TTC549 (cell line): ENCODE measurements at regions not wholly inside any gene's neighbourhood (a gene's known extent, or its start where the extent isn't known, plus 50 kb on each side); places are given as distances from the start of the nearest gene placed in this dataset.

Experiments
- FAIRE-seq: peaks from 2 replicates; lab custom pipeline; 2012; peaks lifted over from hg19 to GRCh38; lab: Jason Lieb, UNC

GRCh38 chr2:125070726-125071505, 1045.8 kb downstream of the CNTNAP5 start:
- FAIRE-seq, result no peak

DNA sequence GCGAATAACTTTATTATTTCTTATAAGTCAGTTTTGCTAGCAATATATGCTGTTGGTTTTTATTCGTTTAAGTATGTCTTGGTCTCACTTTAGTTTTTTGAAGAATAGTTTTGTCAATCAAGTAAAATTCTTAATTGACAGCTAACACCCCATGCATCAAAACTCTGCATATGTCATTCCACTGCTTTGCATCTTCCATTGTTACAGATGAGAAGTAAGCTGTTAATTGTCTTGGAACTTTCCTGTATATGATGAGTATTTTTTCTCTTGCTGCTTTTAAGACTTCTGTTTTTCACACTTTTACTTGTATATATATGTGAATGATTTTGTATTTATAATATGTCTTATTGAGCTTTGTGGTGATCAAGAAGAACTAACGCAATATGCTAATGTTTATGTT, 1048.4 kb downstream of the CNTNAP5 start:
- FAIRE-seq, result no peak

DNA sequence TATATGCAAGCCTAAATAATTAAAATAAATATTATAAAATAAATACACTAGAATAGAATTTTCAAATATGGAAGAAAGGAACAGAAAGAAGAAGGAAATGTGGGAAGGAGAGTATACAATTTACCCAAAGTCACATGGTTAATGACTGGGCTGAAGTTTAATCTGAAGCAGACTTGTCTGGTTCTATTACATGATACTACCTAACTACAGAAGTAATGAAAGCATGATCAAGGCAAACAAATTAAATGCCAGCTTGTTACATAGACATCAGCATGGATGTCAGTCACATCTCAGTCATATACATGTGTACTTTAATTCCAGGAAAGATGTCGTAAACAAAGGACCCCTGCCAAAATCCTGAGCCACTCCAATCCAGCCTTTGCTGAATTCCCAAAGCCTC, 1060.8 kb downstream of the CNTNAP5 start:
- FAIRE-seq, result no peak

DNA sequence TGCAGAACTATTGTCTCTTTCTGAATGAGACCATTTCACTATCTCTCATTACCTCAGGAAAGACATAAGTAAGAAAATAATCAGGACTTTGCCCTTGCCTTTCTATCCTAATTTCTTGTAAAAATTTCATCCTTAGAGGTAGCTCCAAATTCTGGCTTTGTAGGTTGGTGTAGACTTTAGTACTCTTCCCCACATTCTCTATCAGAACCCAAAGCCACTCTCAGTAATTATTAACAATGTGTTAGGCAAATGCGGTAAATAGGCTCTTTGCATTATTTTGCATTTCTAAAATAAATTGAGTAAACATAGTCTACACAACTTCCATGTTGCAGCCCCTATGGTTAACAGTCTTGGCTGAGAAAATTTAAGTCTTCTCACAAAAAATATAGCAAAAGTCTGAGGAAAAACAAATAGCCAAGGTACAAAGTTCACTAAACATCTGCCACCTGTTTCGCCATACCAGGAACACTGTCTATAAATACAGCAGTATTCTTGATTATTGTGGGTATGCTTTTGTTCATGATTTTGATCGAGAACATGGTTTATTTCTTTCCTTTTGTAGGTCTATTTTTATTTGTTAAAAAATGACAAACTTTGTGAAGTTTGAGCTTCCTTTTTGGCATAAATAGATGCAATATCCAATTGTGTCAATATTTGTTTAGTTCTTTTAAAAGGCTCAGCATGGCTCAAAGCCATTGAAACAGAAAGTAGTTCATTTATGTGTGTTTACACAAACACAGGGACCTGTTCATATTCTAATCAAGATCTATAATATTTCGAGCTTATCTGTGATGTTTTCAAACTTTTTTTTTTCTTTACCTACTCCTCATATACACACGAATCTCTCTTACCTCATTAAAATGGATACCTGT, 1061.5 kb downstream of the CNTNAP5 start:
- no peak for FAIRE-seq

DNA sequence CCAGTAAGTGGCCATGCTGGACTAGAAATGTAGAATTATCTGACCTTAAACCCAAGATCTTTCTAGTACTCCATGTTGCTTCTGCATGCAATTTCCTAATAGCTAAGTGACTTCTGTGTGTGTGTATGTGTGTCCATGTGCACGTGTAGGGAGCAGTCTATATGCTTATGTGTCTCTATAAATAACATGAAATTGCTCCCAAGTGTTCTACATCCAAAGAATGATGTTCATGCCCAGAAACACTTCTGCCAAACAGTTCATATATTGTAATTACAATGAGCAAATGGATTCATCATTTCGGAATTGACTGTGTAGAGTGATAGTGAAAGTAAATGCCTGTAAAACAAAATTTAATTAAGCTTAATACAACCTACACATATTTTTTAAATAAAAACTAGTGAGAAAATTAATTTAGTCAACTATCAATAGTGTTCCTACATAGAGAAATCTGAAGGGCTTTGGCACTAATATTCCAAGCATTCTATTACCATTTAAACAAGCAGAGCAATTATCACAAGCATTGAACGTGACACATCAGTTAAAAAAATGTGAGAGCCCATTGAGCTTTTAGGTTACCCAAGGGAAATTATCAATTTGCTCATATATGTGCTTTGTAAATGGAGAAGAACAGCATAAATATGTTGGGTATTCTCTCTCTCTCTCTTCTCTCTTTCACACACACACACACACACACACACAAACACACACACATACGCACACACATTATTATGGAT, 1067.4 kb downstream of the CNTNAP5 start:
- FAIRE-seq, result no peak

GRCh38 chr2:125095826-125096225, 1070.7 kb downstream of the CNTNAP5 start:
- FAIRE-seq, result no peak

GRCh38 chr2:125106710-125107109, 1081.6 kb downstream of the CNTNAP5 start:
- no peak for FAIRE-seq

DNA sequence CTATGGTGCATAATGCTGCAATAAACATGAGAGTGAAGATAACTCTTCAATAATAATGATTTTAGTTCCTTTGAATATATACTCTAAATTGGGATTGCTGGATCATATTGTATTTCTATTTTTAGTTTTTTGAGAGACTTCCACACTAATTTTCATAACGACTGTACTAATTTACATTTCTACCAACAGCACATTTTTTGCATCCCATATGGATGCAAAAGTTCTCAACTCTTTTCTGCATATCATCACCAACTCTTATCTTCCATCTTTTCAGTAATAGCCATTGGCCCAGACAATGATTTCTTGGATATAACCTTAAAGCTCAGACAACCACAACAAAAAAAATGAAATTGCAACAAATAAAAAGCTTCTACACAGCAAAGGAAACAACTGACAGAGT, 1082.4 kb downstream of the CNTNAP5 start:
- FAIRE-seq, result no peak

DNA sequence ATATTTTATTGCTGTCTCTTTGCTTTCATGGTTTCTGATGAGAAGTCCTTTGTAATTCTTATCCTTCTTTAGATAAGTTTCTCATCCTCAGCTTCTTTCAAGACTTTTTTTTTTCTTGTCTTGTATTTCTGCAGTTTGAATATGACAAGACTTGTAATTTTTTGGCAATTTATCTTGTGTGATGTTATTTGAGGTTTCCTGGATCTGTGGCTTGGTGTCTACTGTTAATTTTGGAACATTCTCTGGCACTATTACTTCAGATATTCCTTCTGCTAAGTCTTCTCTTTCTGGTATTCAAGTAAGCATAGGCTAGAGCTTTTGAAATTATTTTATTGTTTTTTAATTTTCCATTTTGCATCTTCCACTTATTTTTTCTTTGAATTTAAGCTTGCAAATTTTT, 1083.2 kb downstream of the CNTNAP5 start:
- FAIRE-seq, result no peak

DNA sequence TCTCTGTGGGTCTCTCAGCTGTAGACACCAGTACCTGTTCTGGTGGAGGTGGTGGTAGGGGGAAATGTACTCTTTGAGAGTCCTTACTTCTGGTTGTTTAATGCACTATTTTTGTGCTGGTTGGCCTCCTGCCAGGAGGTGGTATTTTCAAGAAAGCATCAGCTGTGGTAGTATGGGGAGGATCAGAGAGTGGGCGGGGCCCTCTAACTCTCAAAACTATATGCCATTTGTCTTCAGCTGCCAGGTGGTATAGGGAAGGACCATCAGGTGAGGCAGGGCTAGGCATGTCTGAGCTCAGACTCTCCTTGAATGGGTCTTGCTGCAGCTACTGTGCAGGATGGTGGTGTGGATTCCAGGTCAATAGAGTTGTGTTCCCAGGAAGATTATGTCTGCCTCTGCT, 1100.8 kb downstream of the CNTNAP5 start:
- FAIRE-seq, result no peak

DNA sequence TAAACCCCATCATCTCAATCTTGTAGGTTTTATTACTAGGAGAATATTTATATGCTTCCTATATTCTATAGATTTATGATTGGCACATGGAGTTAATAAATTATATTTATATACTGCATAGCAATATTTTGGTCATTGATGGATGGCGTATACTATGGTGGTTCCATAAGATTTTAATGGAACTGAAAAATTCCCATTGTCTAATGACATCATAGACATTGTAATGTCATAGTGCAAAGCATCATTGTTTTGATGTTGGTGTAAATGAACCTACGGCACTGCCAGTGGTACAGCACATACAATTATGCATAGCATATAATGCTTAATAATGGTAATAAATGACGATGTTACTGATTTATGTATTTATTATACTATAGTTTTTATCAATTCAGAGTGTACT, 1135.9 kb downstream of the CNTNAP5 start:
- FAIRE-seq, result no peak

GRCh38 chr2:125167152-125167551, 1142.1 kb downstream of the CNTNAP5 start:
- no peak for FAIRE-seq

- no peak for FAIRE-seq
Observed at GRCh38 chr2:125167820-125168219, 1142.7 kb downstream of the CNTNAP5 start.

GRCh38 chr2:125168442-125168841, 1143.4 kb downstream of the CNTNAP5 start:
- FAIRE-seq, result no peak

- no peak for FAIRE-seq
Observed at GRCh38 chr2:125169022-125169763, 1144.1 kb downstream of the CNTNAP5 start.

- FAIRE-seq, result no peak
Observed at GRCh38 chr2:125169764-125170146, 1144.7 kb downstream of the CNTNAP5 start.

DNA sequence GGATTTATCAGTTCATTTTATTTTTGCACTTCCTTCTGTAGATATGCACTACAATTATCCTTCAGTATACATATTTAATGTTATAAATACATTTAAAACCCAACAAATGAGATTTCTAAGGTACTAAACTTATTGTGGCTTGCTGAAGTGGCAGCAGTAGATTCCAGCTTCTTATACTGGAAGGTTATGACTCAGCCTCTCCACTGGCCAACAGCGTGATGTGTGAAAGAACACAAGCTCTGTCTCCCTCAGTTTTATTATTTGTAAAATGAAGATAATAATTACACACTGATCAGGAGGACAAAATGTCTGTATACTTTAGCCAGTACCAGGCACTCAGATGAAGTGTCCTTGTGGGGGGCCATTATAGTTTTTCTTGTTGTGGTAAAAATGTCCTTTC, 1147.1 kb downstream of the CNTNAP5 start:
- no peak for FAIRE-seq

GRCh38 chr2:125175415-125175814, 1150.3 kb downstream of the CNTNAP5 start:
- no peak for FAIRE-seq

- no peak for FAIRE-seq
Observed at GRCh38 chr2:125185691-125186270, 1160.7 kb downstream of the CNTNAP5 start.

- FAIRE-seq, result no peak
Observed at GRCh38 chr2:125207431-125207830, 1182.3 kb downstream of the CNTNAP5 start.

GRCh38 chr2:125216321-125216720, 1191.2 kb downstream of the CNTNAP5 start:
- FAIRE-seq, result no peak

GRCh38 chr2:125224188-125224587, 1199.1 kb downstream of the CNTNAP5 start:
- FAIRE-seq, result no peak
